PC-3 (cell line): ENCODE measurements at regions not wholly inside any gene's neighbourhood (a gene's known extent, or its start where the extent isn't known, plus 50 kb on each side); places are given as distances from the start of the nearest gene placed in this dataset.

Experiments
- CTCF ChIP-seq: fragments of 300-600 bp; sonication (generic); conservative IDR thresholded peaks from 2 replicates; pipeline ENCODE4 v1.5.1; 2017; ENCODE audit warnings: antibody characterized with exemption, low read depth, mild to moderate bottlenecking, low read length
- EZH2 ChIP-seq: fragments of 300-600 bp; sonication (generic); IDR thresholded peaks from one replicate; pipeline ENCODE4 v1.6.1; 2017; ENCODE audit warnings: antibody characterized with exemption, mild to moderate bottlenecking, low read length; ENCODE audit not compliant: unreplicated experiment
- EZH2phosphoT487 ChIP-seq: fragments of 300-600 bp; sonication (generic); IDR thresholded peaks from 2 replicates; pipeline ENCODE4 v1.6.1; 2018; ENCODE audit warnings: mild to moderate bottlenecking, antibody characterized with exemption, low read length, borderline replicate concordance

- TF ChIP-seq CTCF (no peak), EZH2 (no peak), EZH2phosphoT487 (no peak)
Measured at GRCh38 chr2:103743195-103743594, 981.4 kb downstream of the TMEM182 start.
